ENCODE measurements at regions not wholly inside any gene's neighbourhood (a gene's known extent, or its start where the extent isn't known, plus 50 kb on each side); places are given as distances from the start of the nearest gene placed in this dataset.
A peak's percentile ranks its signal among the peaks of the same experiment; 100 is the strongest.
"Not testable (repeated sequence)": the region's sequence is repeated elsewhere in the genome, so short reads cannot be mapped to it uniquely, and the experiment has no call there.

DNA sequence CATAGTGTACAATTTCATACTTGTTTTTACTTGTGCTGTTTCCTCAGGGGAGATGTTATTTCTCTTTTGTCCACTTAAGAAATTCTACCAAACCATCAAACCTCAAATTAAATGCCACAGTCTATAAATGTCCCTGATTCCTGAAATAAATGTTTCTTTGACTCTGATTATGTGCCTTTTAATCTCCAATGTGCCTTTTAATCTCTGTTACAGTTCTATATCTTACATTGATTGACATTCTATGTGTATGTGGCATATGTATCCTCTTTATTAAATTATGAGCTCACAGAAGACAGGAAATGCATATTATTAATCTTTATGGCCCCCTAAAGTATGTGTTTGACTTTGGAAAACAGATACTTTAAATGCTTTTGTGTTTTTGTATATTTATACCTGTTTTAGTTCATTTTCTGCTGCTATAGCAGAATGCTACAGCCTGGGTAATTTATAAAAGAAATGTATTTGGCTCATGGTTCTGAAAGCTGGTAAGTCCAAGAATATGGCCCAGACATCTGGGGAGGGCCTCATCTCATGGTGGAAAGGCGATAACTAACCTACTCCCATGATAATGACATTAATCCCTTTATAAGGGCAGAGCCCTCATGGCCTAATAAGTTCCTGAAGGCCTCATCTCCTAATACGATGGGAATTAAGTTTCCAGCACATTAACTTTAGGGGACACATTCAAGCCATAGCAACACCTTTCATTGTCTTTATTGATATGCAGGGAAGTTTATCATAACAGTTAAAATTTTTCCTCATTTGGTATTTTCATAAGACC lies 403.9 kb downstream of the LIG4 start:
- no peak for DNase-seq

DNA sequence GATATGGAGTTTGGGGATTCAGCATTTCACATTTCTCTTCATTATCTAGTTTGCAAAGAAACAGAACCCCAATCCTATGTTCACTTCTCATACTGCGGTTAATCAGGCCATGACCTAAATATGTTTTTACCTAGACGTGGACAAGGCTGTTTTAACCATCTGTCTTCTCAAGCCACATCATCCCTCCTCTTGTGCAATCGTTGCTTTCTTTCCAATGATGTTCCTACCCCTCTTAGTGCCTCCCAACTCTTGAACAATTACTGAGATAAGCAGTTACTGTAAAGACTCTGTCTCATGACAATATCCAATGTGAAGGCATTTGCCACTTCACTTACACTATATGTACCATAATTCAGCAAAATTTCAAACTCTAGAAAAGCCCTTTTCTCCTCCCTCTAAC lies 406.2 kb downstream of the LIG4 start:
- no peak for DNase-seq

DNA sequence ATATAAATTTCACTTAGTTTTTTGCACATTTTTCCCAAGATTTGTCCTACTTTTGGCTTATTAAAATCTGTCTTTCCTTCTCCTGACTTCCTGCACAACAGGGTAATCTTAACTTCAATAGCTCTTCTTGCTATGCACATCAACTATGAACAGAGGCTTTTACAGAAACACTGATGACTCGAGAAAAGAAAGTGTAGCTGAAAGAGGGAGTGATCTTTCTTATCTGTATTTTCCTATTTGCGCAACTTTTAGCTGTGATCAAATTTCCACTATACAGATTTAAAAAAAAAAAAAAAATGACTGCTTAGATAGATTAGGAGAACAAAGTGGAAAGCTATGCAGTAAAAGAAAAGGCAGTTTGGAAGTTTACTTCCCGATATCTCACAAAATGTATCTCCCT lies 406.9 kb downstream of the LIG4 start:
- no peak for DNase-seq

DNA sequence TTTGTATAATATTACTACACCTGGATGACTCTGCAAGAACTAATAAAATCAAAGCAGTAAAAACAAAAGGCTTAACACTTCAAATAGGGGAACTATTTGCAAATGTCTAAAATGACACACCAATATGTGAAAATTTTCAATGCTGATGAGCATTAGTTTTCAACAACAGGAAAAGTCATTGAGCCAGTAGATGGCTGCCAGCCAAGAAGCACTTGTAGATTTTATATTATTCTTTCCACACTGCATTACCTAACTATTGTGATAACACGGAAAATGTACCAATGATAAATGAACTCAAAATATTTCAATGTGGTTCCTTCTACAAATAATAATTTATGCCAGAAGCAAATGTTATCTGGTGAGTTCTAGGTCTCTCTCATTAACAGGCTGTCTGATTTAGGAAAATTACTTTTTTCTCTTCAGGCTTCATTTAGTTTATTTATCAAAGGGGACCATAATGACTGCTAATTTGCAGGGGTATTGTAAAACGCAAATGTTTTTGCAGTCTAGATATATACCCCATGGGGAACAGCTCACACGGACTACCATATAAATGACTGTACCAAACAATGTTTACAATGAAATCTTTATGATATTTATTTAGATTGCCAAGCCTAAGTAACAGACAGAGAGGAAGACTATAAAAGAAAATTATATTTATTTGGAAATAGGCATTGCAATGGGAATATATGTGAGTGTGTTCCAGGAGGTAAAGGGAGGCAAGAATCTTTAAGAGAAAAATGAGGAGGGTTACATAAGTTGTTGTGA lies 407.8 kb downstream of the LIG4 start:
- no peak for DNase-seq

DNA sequence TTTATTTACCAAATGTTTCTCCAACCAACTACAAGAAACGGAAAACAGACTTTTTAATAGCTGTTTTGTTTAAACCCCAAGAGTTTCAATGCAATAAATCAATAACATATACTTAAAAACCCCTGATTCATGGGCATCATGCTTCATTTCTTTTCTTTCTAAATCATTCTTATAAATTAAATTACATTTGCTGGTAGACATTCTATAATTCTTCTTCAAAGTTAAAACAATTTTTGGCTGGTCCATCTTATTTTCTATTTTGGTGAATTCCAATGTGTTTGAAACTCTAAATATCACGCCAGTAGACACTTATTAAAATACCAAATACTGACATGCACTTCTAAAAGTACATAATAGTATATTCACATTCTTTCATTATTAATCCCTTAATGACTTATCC lies 408.6 kb downstream of the LIG4 start:
- no peak for DNase-seq

DNA sequence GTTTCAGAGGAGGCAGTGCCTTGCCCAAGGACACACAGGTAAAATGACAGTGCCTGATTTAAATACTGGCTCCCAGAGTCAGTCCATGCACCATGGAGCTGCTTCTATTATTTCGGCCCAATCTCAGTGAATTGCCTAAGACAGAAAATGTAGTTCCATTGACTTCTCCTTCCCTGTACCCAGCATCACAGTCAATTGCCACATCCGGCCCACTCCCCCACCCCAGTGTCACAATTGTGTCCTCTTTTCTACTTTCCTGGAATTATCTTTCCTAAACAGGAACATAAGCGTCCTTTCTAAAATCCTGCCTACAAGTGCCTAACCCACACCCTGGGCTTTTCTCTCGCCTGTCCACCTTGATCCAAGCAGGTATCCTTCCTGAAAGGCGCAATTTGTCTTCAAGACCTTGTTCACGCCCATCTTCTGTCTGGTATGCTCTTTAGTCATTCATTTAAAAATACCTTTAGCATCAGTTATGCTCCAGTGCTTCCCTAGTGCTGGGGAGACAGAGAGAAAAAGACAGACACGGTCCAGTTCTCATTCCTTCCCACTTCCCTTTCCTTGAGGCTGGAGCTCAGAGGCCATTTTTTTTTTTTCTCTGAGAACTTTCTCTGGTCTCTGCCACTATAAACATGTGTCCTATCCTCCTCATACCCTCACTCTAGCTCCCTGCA lies 411.4 kb downstream of the LIG4 start:
- no peak for DNase-seq

DNA sequence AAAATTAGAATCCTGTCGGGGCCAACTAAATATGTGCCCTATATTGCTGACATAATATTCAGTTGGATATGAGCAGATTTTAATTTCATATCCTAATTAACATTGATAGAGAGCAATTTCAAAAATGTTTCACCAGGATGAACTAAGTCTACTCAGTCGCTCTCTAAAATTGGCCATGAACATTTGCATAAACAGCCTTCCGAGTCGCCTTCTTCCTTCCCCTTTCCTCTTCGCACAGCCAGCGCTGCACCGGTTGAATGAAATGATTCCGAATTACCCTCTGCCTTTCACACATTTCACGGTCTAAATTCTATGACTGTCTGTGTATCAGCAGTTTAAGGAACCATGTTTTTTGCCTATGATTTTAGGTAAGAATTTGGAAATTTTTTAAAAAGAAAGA lies 413.7 kb downstream of the LIG4 start:
- DNase-seq, result no peak

DNA sequence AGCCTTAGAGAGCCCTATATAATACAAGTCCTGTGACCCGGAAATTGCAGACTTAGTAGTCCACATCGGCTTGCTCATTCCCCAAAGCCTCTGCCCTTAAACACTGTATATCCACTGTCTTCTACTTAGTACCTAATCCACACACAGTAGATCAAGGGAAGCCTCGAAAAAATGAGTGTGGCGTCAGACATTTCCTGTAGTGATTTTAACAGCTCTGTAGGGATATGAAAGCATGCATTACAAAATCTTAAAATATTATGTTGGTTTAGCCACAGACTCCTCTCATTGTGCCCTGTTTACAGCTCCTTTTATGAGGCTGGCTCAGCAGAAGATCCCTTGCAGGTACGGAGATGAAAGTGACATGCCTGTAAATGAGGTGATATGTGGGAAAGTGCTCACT lies 416.3 kb downstream of the LIG4 start:
- DNase-seq, result no peak

DNA sequence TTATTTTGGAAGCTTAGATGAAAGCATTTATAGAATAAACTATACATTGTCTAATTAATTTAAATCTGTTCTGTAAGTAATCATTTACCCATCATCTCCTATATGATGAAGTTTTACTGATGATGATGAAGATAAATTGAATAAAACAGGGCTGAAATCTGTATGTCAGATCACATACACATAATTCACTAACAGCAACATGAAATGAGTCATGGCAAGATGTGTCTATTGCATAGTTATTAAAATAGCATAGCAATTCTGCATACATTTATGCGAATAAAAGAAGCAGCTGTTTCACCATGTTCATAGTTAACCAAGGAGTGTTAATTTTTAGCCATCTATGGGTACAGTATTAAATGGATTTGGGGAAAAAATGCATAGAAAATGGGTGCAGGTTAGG lies 424.9 kb downstream of the LIG4 start:
- no peak for DNase-seq

DNA sequence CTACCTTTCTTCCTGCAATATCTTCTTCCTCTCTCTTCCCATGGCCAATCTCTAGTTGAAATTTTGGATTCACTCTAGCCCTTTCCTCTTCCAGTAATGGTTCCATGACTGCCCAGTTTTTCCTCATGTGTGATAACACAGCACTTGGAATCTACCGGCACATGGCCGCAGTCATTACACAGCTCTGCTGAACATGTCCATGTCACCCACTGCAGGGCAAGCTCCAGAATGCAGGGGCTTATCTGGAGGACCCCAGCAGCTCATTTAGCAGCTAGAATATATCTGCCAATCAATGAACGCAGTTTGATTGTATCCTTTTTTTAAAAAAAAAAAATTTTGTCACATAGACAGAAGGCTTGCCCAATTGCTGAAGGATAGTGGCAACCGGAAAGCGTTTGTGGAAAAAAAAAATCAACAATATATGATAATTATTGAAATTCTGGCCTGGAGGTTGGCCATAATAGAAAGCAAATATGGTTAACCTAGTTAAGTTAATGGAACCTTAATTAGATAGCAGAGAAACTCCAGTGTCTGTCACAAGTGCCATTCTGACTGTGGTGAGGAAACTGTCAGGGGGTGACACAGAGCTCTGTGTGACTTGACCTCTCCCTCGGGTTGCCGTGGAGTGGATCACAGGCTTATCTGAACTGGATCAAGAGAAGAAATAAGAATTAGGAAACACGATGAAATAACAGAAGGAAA lies 426.7 kb downstream of the LIG4 start:
- no peak for DNase-seq

DNA sequence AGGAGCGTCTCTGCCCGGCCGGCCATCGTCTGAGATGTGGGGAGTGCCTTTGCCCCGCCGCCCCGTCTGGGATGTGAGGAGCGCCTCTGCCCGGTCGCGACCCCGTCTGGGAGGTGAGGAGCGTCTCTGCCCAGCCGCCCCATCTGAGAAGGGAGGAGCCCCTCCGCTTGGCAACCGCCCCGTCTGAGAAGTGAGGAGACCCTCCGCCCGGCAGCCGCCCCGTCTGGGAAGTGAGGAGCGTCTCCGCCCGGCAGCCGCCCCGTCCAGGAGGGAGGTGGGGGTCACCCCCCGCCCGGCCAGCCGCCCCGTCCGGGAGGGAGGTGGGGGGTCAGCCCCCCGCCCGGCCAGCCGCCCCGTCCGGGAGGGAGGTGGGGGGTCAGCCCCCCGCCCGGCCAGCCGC lies 432.7 kb downstream of the LIG4 start:
- not testable (repeated sequence) for DNase-seq

DNA sequence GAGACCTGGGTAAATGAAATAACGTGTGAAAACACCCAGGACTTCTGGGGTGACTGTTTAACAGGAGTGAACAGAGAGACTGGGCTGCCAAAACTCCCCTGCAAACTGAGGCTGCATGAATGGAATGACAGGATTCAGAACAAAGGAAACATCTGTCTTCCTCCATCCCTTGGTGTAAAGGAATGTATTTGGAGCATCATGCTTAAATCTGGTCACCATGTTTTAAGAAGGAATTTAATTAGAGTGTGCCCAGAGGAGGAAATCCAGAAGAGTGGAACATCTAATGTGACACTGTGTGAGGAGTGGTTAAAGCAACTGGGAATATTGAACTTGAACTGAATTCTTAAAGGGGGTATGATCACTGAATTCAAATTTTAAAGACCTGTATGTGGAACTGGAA lies 437.2 kb downstream of the LIG4 start:
- no peak for DNase-seq

DNA sequence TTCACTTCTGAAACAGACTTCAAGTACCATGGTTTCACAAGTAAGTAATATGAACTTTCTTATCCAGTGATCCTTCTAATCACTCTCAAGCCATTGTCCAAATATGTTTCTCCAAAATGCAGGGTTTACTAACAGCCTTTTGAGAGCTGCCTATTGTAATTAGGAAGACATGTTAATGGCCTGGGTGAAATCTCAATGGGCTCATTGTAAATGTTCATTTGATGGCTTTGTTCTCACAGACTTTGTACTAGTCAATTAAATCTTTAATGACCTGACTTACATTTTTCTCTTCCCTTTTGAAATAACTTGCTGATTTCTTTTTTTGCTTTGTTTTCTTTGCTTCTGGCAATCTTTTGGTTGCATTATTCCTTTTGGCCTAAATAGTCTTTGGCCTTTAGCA lies 444.8 kb downstream of the LIG4 start:
- no peak for DNase-seq

DNA sequence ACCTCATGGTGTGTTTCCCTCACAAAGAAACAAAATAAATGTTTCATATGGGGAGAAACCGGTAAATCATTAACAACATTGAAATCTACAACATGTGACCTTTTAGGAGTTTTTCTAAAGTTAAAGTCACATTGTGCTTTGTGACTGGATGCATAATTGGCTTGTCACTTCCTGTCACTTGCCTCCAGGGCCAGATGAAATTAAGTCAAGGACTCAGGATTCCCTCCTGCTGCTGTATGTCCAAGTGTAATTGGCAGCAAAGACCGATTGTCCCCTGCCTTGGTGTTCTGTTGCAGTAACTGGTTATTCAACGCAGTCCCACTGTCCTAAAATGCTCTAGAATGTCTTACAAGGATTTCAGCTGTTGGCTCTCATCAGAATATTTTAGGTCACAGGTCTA lies 448.2 kb downstream of the LIG4 start:
- DNase-seq, result no peak

DNA sequence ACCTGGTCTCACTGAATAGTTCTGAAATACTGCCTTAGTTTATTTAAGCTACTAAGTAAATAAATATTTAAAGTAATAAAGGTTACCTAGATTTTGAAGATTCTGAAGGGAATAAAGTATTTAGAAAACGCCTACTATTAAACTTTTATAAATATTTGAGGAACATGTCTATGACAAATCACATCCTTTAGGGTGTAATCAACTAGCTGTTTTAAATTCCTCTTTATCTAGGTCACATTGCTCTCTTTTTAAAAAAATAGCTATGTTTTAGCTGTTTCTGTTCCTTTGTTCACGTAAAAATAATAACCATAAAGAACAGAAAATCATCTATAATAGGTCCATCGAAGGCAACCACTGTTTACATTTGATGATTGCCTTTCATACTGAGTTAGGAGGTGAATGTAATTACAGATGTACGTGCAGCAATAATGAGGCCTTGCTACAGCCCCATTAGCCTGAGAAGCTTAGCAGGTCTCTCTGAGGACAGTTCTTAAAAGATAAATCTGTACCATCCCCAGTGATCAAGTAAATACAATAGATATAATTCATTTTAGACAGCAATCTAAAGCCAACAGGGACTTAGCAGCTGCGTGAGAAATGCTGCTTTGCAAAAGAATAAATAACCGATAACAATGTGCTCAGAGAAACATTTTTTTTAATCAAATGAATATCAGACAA lies 449.5 kb downstream of the LIG4 start:
- DNase-seq, result peak; percentile 8

DNA sequence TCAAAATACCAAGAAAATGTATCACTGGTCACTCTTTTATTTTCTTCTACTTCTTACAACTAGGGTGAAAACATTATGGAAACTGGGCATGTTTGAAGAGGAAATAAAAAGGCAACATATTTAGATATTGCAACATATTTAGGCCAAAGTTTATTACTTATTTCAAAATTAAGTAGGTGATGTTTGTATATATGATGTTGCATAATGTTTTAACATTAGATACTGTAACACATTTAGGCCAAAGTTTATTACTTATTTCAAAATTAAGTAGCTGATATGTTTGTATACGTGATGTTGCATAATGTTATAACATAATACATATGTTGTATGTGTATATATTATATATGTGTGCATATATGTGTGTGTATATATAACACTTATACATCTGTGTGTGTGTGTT lies 451.3 kb downstream of the LIG4 start:
- no peak for DNase-seq

DNA sequence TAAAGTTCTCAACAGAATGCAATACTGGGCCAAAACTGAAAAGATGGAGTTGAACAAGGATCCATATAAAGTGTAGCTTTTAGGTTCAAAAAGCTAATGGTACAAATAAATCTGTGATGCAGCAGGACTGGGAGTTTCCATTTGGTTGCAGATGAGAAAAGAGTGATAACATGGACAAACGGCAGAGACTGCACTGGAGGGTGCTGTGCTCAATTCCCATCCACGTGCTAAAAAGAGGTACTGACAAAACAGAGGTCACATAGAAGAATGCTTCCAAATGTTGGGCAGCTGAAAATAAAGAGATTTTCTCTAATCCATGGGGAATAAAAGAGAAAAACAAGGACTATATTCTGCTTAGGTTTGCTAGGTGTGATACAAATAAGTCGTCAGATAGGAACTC lies 461.6 kb downstream of the LIG4 start:
- DNase-seq, result no peak

DNA sequence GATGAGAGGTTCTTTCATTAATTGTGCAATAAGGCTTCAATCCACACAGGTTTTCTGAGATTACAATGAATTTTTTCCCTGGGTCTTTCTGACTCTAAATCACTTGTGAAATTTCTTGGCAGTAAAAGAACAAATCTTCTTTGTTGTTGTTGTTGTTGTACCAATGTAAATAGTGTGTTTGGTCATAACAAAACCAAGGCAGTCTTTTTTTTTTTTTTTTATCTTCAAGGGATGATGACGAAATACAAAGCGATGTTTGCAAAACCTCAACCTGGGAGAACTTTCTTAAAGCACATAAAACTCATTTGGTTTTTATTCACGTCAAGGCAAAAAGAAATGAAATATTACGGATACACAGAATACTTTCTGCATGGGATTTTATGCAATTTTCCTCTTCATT lies 462.0 kb downstream of the LIG4 start:
- DNase-seq, result no peak

DNA sequence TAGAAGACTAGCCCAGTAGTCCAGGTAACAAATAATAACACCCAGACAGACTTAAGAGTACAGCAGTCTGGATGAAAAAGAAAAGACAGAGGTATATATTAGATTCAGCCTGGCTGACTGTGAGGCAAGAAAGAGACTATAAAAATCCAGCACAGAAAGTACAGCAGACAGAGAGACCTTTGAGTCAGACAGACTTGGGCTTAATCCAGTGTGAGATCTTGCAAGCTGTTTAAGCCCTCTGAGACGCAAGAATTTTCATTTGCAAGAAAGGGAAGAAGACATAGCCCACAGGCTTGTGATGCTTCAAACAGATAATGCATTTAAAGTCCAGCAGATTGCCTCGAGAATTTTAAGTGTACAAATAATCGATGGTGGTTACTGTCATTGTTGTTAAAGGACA lies 471.4 kb downstream of the LIG4 start:
- peak; percentile 21 for DNase-seq

DNA sequence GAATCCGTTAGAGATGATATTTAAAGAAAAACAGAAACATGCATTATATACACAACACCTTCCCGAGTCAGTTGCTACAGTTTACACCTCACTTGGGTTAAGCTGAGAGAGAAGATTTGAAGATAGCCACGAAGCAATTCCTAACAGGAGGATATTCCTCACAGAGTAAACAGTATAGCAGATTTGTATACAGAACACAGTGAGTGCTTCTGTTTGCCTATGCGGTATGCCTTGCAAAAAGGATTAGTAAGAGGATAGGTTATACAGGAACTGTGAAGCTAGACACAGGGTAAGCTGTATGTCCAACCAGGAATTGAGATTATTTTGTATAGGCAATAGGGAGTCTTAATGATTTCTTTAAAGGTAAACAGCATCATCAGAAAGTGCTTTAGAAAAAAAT lies 471.8 kb downstream of the LIG4 start:
- DNase-seq, result no peak

DNA sequence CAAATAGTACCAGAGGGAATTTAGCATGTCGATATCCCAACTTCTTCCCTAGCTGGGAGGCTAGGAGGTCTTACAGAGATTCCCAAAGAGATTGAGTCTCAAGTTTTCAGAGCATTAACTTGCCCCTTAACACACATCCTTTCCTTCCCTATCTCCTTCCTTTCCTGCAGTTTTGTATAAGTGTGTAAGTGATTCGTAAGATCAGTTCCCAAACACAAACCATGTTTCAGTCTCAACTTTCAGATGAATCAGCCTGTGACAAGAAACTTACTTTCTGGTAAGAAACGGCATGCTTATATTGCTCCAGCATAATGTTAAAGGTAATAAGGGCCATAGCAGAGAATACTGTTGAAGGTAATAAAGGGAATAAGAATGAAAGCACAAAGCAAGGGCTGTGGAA lies 472.2 kb downstream of the LIG4 start:
- peak; percentile 5 for DNase-seq

DNA sequence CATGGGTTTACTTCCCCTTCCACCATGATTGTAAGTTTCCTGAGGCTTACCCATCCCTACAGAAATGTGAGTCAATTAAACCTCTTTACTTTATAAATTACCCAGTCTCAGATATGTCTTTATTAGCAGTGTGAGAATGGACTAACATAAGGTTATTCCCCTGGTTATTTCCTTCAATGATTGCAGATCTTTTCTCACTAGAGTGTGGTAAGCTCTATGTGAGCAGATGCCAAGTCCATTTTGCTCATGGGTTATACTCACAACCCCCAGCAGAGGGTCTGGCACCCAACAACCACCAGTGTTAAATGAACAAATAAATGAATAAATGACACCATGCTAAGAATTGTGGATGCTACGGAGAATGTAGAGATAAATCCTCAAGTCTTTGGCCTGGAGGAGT lies 472.8 kb downstream of the LIG4 start:
- no peak for DNase-seq

DNA sequence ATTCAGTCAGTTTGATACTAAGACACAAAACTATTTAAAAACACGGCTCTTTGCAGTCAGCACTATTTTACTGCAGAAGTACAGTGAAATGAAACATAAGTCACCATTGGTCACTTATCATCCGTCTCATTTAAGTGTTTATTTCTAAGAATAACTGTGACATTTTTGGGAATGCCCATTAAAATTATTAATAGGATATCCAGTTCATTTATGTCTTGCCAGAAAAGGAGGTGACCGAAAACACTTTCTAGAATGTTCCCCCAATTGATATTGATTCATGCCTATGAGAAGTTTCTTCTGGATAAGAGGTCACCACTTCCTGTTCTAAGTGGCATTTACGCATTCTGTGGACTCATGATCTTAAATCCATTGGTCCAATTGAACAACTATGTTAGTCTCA lies 477.3 kb downstream of the LIG4 start:
- DNase-seq, result no peak

Data from fibroblast of skin of right biceps (primary cell).